Ovary (tissue), 7 donors: ENCODE measurements at regions not wholly inside any gene's neighbourhood (a gene's known extent, or its start where the extent isn't known, plus 50 kb on each side); places are given as distances from the start of the nearest gene placed in this dataset.

ENCODE experiments used
- DNase-seq, 5 donors: peaks; one replicate each; pipeline ENCODE4 v3.0.0-alpha.2; 2019 to 2020
- H3K27ac ChIP-seq, 2 donors: fragments of 200-600 bp; one replicate each; pipeline versions ENCODE4 v1.5.1 to v1.8.0; 2019 to 2022
- H3K27me3 ChIP-seq: fragments of 200-600 bp; one replicate; pipeline ENCODE4 v1.8.0; 2022
- H3K36me3 ChIP-seq: fragments of 200-600 bp; sonication (generic); one replicate; pipeline ENCODE4 v1.5.1; 2019
- H3K4me1 ChIP-seq: one replicate; pipeline ENCODE4 v1.8.1; 2013; ENCODE audit warnings: mild to moderate bottlenecking, moderate library complexity; ENCODE audit not compliant: insufficient read depth
- H3K4me3 ChIP-seq: fragments of 200-600 bp; sonication (generic); one replicate; pipeline ENCODE4 v1.5.1; 2017
- H3K9me3 ChIP-seq, 2 donors: fragments of 200-600 bp in 1 of 2; sonication (generic) in 1 of 2; one replicate each; pipeline versions ENCODE4 v1.5.1 to v1.8.1; 2013 to 2019; ENCODE audit warnings: mild to moderate bottlenecking in 1 of 2, moderate library complexity in 1 of 2
- CTCF ChIP-seq, 3 donors: fragments of 450-650 bp in 2 of 3; fragments of 200-600 bp in 1 of 3; IDR thresholded peaks; one replicate each; pipeline versions ENCODE4 v1.5.1 to v1.8.0; 2016 to 2022; ENCODE audit warnings: antibody characterized with exemption in 3 of 3, mild to moderate bottlenecking in 1 of 3
- EP300 ChIP-seq: sonication (generic); formaldehyde crosslinking; IDR thresholded peaks from one replicate; pipeline ENCODE4 v1.6.1; 2017; ENCODE audit warnings: antibody characterized with exemption
- POLR2A ChIP-seq: fragments of 450-650 bp; IDR thresholded peaks from one replicate; pipeline ENCODE4 v1.6.1; 2017; ENCODE audit warnings: antibody characterized with exemption, mild to moderate bottlenecking, moderate library complexity
- WGBS, 3 donors: extraction: QIAGEN DNeasy Blood & Tissue Kit in 1 of 3; methylation state at CpG; one replicate each; pipeline versions ENCODE4 v1.1.5 to v1.1.7; 2013 to 2017; 5-methylcytosine and 5-hydroxymethylcytosine counted together
- intact Hi-C, 4 donors: fragments of 100-400 bp; cut with DNase I; formaldehyde crosslinking; loops; one replicate each; pipeline versions ENCODE4 v1.11.0 to v1.15.1; 2022 to 2023
- donor health status: DM: no; HTN: no; CAD: no; lungs with moderate emphysema.
- donor health status: DM: no; HTN: no; CAD: no.
- donor health status: Bipolar disorder and iron deficiency.
- donor health status: DM: no; HTN: no; CAD: no.
- donor health status: DM: yes; HTN: yes; CAD: no.

- Histone ChIP-seq H3K9me3 (no peaks in the 10 kb centered on the region), H3K36me3 (no peaks in the 10 kb centered on the region), H3K4me1 (no peaks in the 10 kb centered on the region), H3K27ac (no peak overlapping the region), H3K27me3 (no peaks in the 10 kb centered on the region), H3K4me3 (no peak overlapping the region)
- intact Hi-C loops, result loop anchor here in 3 of 4 donors (2.0 to 10.0 kb wide), 4 partner anchors 183 to 377 kb away; partner anchors contain the start of gene FNBP1L (in 1 of the 3)
- WGBS, 3 donors, result 48 to 71% (median 67%) methylated on average over 7 of the region's 7 CpGs
- TF ChIP-seq CTCF (IDR thresholded peaks at IDR 0.05) (no peak), POLR2A (no peak), EP300 (no peak)
- no peak for DNase-seq
Observed at GRCh38 chr1:93811326-93812065, 67.5 kb downstream of the DNTTIP2 start.

GRCh38 chr1:93810316-93810715, 68.7 kb downstream of the DNTTIP2 start:
- H3K36me3 ChIP-seq, result no peaks in the 10 kb centered on the region
- H3K27ac ChIP-seq, result no peak overlapping the region
- intact Hi-C loops, result loop anchor here in 3 of 4 donors (5.0 to 10.0 kb wide), 3 partner anchors 183 to 376 kb away; partner anchors contain the start of gene FNBP1L (in 1 of the 3)
- H3K4me3 ChIP-seq, result no peak overlapping the region
- 83 to 91% (median 91%) methylated on average over 3 of the region's 3 CpGs for WGBS, 3 donors
- H3K4me1 ChIP-seq, result no peaks in the 10 kb centered on the region
- no peaks in the 10 kb centered on the region for H3K27me3 ChIP-seq
- DNase-seq, result no peak
- no peak for TF ChIP-seq CTCF (IDR thresholded peaks at IDR 0.05)
- H3K9me3 ChIP-seq, result no peaks in the 10 kb centered on the region

- H3K4me3 ChIP-seq, result no peak overlapping the region
- no peaks in the 10 kb centered on the region for H3K36me3 ChIP-seq
- 68 to 95% (median 93%) methylated on average over 2 of the region's 2 CpGs for WGBS, 3 donors
- H3K9me3 ChIP-seq, result no peaks in the 10 kb centered on the region
- no peak for DNase-seq
- no peaks in the 10 kb centered on the region for H3K4me1 ChIP-seq
- H3K27me3 ChIP-seq, result no peaks in the 10 kb centered on the region
- no peak overlapping the region for H3K27ac ChIP-seq
- TF ChIP-seq POLR2A (no peak), CTCF (IDR thresholded peaks at IDR 0.05) (no peak), EP300 (no peak)
- intact Hi-C loops, result no loop called here
Observed at GRCh38 chr1:93808871-93809270, 70.1 kb downstream of the DNTTIP2 start.

- H3K4me3 ChIP-seq, result no peak overlapping the region
- no peaks in the 10 kb centered on the region for H3K36me3 ChIP-seq
- H3K4me1 ChIP-seq, result no peaks in the 10 kb centered on the region
- intact Hi-C loops, result no loop called here
- TF ChIP-seq EP300 (no peak), CTCF (IDR thresholded peaks at IDR 0.05) (no peak), POLR2A (no peak)
- no peak for DNase-seq
- WGBS, 3 donors, result 78 to 80% (median 78%) methylated on average over 2 of the region's 2 CpGs
- no peaks in the 10 kb centered on the region for H3K9me3 ChIP-seq
- H3K27me3 ChIP-seq, result no peaks in the 10 kb centered on the region
- H3K27ac ChIP-seq, result no peak overlapping the region
Observed at GRCh38 chr1:93807311-93807930, 71.6 kb downstream of the DNTTIP2 start.
